GM19328 (cell line): ENCODE measurements at regions not wholly inside any gene's neighbourhood (a gene's known extent, or its start where the extent isn't known, plus 50 kb on each side); places are given as distances from the start of the nearest gene placed in this dataset.
A peak's percentile ranks its signal among the peaks of the same experiment; 100 is the strongest.

Experiments used
- ATAC-seq: cut with Tn5 transposase; IDR thresholded peaks from one replicate; pipeline ENCODE4 v1.9.1; 2021; ENCODE audit warnings: mild to moderate bottlenecking, moderate library complexity; ENCODE audit not compliant: unreplicated experiment

GRCh38 chr16:80144191-80144590 lies 396.6 kb upstream of the DYNLRB2 start:
- peak; percentile 100 for ATAC-seq

DNA sequence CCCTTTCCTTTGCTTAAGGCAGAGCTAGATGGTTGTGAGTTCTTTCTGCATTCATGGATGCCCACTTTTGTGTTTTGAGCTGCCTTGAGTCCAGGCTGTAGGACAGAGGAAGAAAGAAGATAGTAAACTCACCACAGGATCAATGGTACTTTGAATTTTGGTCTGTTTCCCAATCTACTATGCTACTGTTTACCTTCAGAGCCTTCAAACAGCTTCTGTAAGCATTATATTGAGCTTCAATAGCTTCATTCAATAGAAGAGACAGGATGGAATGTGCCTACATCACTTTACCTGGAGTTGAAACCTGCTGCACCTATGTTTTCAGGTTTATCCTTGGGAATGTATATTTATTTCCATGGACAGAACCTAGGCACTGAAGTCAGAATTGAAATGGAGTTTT lies 397.9 kb upstream of the DYNLRB2 start:
- no peak for ATAC-seq

DNA sequence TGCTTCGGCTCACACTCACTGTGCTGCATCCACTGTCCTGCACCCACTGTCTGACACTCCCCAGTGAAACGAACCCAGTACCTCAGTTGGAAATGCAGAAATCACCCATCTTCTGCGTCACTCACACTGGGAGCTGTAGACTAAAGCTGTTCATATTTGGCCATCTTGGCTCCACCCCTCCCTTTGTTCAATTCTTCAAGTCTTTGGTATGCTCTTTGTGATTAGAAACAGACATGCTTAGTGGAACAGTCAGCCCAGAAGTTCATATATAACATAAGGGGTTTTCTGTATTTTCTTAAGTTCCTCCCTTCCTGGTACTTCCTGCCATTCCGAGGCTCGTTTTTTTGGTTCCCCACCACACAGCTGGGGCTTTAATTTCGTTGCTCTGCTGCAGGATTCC lies 398.5 kb upstream of the DYNLRB2 start:
- no peak for ATAC-seq

GRCh38 chr16:80129791-80130190 lies 411.0 kb upstream of the DYNLRB2 start:
- ATAC-seq = no peak

DNA sequence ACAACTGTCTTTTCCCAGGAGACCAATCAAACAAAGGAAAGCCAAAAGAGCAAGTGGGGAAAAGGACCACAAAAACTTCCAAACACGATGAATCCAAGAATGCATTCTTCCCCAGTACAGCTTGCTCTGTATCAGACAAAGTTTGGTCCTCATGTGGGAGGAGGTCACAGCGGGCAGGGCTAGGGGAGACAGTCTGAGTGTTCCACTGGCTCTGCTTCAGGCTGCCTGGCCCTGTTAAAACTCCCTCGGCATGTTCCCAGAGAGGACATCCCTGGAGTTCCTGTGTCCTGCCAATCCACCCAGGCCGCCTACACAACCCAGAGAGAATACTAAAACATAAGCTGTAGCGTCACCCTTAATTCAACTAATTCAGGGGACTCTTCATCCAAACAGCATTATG lies 415.1 kb upstream of the DYNLRB2 start:
- no peak for ATAC-seq

GRCh38 chr16:80123189-80123588 lies 417.6 kb upstream of the DYNLRB2 start:
- no peak for ATAC-seq

- ATAC-seq = no peak
These were observed 418.7 kb upstream of the DYNLRB2 start for GRCh38 chr16:80122115-80122514.

DNA sequence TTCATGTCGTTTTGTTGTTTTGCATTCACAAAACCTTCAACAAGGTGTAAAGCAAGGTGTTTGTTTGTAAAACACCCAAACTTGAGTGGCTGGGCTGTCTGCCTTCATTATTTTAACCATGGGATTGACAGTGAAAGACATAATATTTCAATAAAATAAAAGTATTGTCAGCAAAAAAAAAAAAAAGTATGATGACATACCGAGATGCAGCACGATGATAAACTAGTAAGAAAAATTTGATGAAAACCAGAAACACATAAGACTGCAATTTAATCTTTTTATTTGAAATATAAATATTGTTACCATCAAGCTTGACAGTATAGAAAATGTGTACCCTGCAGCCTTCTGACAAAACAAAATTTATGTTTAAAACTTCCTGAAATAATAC lies 419.3 kb upstream of the DYNLRB2 start:
- ATAC-seq = no peak

DNA sequence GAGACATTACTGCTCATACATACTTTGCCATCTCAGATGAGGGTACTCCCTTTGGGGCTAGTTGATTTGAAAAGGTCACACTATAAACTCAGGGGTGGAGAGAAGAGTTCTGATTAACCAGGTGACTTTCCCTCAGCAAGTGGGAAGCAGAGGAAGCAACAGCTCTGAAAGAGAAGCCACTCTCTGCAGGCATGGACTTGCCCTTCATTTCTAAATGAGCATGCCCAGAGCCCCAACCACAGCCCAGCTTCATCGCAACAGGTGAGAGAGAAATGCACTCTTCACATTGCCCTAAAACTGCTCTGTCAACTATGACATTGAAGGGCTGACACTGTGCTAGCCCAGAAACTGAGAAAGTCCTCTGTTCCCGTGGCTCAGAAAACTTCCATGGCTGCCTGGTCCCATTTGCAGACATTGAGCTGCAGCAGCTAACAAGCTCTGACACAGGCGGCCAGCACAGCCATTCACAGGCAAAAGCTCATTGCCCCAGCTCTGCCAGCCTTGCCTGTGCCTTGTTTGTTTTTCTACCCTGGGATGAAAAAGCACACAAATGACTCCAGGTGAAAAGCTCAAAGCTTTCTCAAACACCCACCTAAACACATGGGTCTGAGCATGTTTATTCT lies 419.8 kb upstream of the DYNLRB2 start:
- ATAC-seq = no peak

DNA sequence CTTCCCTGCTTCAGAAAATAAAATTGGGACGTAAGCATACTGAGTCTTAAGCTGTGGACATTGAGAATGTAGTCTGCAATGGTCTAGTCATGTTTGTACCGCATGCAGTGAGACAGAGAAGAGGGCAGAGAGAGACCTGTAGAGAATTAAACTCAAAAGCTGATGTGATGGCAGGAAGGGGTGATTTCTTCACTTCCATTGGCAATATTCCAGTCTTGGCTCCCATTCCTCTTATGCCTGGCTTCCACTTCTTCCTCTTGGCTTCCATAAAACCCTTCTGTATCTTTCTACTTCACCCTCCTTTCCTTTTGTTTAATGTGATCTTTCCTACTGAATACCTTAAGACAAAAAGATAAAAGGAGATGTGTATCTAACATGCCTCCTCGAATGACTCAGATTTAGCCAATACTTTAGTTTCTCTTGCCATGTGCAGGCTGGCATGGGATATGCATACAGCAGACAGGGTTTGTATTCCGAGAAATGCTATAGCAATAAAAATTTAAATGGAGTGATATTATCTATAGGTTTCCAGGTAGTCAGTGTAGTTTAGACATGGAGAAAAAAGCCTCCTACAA lies 423.1 kb upstream of the DYNLRB2 start:
- ATAC-seq = no peak

- ATAC-seq = no peak
These were observed 424.1 kb upstream of the DYNLRB2 start for GRCh38 chr16:80116711-80117110.

- ATAC-seq = no peak
These were observed 426.1 kb upstream of the DYNLRB2 start for GRCh38 chr16:80114699-80115098.

DNA sequence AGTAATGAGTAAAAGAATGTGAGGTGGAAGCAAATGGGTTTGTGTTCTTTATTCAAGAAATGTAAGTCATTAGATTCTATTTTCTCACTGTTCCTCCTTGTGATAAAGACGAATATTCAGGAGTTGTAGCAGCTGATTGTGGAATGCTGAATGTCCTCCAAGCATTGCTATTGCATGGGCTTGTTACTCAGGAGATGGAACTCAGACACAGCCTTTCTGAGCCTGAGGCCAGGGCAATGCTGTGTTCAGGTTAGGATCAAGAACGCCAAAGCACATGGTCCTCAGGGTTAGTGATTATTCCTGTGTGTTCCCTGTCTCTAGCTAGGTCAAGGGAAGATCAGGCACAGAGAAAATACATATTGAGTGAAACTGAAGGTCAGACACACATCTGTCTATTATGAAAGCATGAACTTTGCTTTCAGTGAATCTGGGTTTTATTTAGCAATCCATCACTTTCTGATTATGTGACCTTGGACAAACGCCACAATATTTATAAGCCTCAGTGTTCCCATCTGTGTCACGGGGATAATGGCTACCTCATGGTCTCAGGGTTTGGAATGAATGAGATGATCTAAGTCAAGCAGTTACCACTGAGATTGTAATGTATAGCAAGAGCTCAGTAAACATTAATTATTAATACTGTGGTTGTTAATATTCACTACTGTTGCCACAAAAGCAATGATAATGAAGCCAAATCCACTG lies 426.8 kb upstream of the DYNLRB2 start:
- ATAC-seq = no peak

- no peak for ATAC-seq
These were observed 431.2 kb upstream of the DYNLRB2 start for GRCh38 chr16:80109581-80109980.

- no peak for ATAC-seq
These were observed 432.9 kb upstream of the DYNLRB2 start for GRCh38 chr16:80107900-80108299.

GRCh38 chr16:80105751-80106150 lies 435.0 kb upstream of the DYNLRB2 start:
- ATAC-seq = no peak

DNA sequence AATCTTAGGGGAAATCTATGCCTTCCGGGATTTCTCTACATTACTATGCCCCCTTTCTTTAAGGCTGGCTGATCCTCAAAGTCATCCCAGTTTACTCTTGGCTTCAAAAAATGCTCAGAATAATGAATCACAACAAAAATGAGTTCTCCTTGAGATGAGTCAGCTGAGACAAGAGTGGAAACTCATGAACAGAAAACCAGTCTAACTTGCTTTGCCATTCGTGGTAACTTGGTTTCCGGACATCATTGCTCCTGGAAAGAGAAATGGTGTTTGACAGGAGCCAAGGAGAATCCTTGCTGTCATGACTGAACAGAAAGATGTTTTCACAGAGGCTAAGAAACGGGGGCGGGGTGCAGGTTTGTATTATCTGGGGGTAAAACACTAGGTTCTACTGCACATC lies 435.6 kb upstream of the DYNLRB2 start:
- no peak for ATAC-seq

GRCh38 chr16:80104401-80104800 lies 436.4 kb upstream of the DYNLRB2 start:
- no peak for ATAC-seq

- ATAC-seq = no peak
These were observed 437.3 kb upstream of the DYNLRB2 start for GRCh38 chr16:80103463-80103862.

GRCh38 chr16:80100846-80101451 lies 439.8 kb upstream of the DYNLRB2 start:
- ATAC-seq = no peak

- no peak for ATAC-seq
These were observed 440.6 kb upstream of the DYNLRB2 start for GRCh38 chr16:80100186-80100585.

- no peak for ATAC-seq
These were observed 443.7 kb upstream of the DYNLRB2 start for GRCh38 chr16:80097098-80097497.
